K562 (cell line): ENCODE measurements at regions not wholly inside any gene's neighbourhood (a gene's known extent, or its start where the extent isn't known, plus 50 kb on each side); places are given as distances from the start of the nearest gene placed in this dataset.

ENCODE experiments used
- ATAC-seq: fragments of 200-7000 bp; cut with Tn5 transposase; 3 replicates; pipeline ENCODE4 v1.9.1; 2020; ENCODE audit warnings: moderate library complexity
- BruUV-seq: library from RNA; stranded (reverse); fragments of 400-500 nt; replicated peaks from 2 replicates; lab custom pipeline; 2021; lab: Mats Ljungman, UMichigan
- CTCF ChIA-PET: fragments of 300-600 bp; formaldehyde crosslinking; extraction: SDS; loops from one replicate; lab custom pipeline; 2021; ENCODE audit warnings: low intra/inter-chr PET ratio; lab: Yijun Ruan, JAX
- POLR2A ChIA-PET: fragments of 300-600, 350-650 bp; sonication (Branson Sonifier 250); formaldehyde crosslinking; extraction: SDS; loops from one replicate; lab custom pipeline; 2021; ENCODE audit warnings: antibody characterized with exemption, inconsistent platforms; lab: Yijun Ruan, JAX
- DNase-seq, 4 experiments: peaks; one replicate each; pipeline versions ENCODE4 v3.0.0 to v3.0.0-alpha.2; 2011 to 2018; ENCODE audit warnings: low spot score in 3 of 4, mixed read lengths in 3 of 4; ENCODE audit errors: extremely low read depth in 1 of 4
- FAIRE-seq: peaks from 2 replicates; lab custom pipeline; 2011; peaks lifted over from hg19 to GRCh38; lab: Jason Lieb, UNC
- H2AFZ ChIP-seq: 2 replicates; pipeline ENCODE4 v1.6.0; 2011; ENCODE audit warnings: low read depth, low read length, control low read depth, inconsistent platforms
- H3K27ac ChIP-seq: fragments of 200-600 bp; 3 replicates; pipeline ENCODE4 v1.8.0; 2011; ENCODE audit warnings: low read depth, mild to moderate bottlenecking, control low read depth, inconsistent platforms, low read length, moderate library complexity, mixed read lengths; ENCODE audit errors: extremely low read depth
- H3K27me3 ChIP-seq, 2 experiments: fragments of 300-600 bp in 1 of 2; 2 replicates in 1 of 2; 3 replicates in 1 of 2; pipeline versions ENCODE4 v1.6.0 to v1.8.0; 2011; ENCODE audit warnings: inconsistent platforms in 2 of 2, low read length in 2 of 2, mild to moderate bottlenecking in 1 of 2, mixed read lengths in 1 of 2, moderate library complexity in 1 of 2; ENCODE audit not compliant: control insufficient read depth in 2 of 2, insufficient read depth in 2 of 2
- H3K36me3 ChIP-seq: fragments of 300-600 bp; 3 replicates; pipeline ENCODE4 v1.8.0; 2011; ENCODE audit warnings: mild to moderate bottlenecking, low read length, inconsistent platforms; ENCODE audit not compliant: control insufficient read depth, insufficient read depth
- H3K4me1 ChIP-seq, 2 experiments: fragments of 200-600 bp in 1 of 2; replicated peaks in 1 of 2; 2 replicates in 1 of 2; 3 replicates in 1 of 2; pipeline versions ENCODE4 v1.5.1 to v1.8.0; 2011; ENCODE audit warnings: inconsistent platforms in 2 of 2, low read length in 2 of 2, mild to moderate bottlenecking in 1 of 2, mixed read lengths in 1 of 2, moderate library complexity in 1 of 2; ENCODE audit not compliant: control insufficient read depth in 2 of 2, insufficient read depth in 2 of 2
- H3K4me2 ChIP-seq: 2 replicates; pipeline ENCODE4 v1.6.1; 2011; ENCODE audit warnings: low read length, control low read depth, inconsistent platforms, mixed read lengths; ENCODE audit not compliant: insufficient read depth
- H3K4me3 ChIP-seq: fragments of 200-600 bp; sonication (generic), shearing (Covaris generic); 2 replicates; pipeline ENCODE4 v1.5.1; 2016; ENCODE audit warnings: control low read depth, inconsistent platforms
- H3K79me2 ChIP-seq: fragments of 200-600 bp; 3 replicates; pipeline ENCODE4 v1.8.0; 2011; ENCODE audit warnings: low read length, inconsistent platforms; ENCODE audit not compliant: control insufficient read depth, insufficient read depth
- H3K9ac ChIP-seq, 2 experiments: 2 replicates each; pipeline versions ENCODE4 v1.6.0 to v1.6.1; 2011; ENCODE audit warnings: low read depth in 2 of 2, low read length in 2 of 2, control low read depth in 1 of 2, inconsistent platforms in 1 of 2, mild to moderate bottlenecking in 1 of 2, mixed read lengths in 1 of 2; ENCODE audit not compliant: insufficient read depth in 1 of 2
- H3K9me1 ChIP-seq: one replicate; pipeline ENCODE4 v1.6.0; 2011; ENCODE audit warnings: inconsistent platforms, mild to moderate bottlenecking, low read length, moderate library complexity; ENCODE audit not compliant: control insufficient read depth, insufficient read depth
- H3K9me3 ChIP-seq: replicated peaks from 2 replicates; pipeline ENCODE4 v1.5.1; 2011; ENCODE audit warnings: low read depth, low read length, inconsistent platforms; ENCODE audit not compliant: control insufficient read depth, insufficient read depth
- H4K20me1 ChIP-seq: replicated peaks from 2 replicates; pipeline ENCODE4 v1.6.1; 2011; ENCODE audit warnings: low read length, inconsistent platforms, mixed read lengths; ENCODE audit not compliant: control insufficient read depth, insufficient read depth
- ATF4 ChIP-seq: fragments of 450-650 bp; formaldehyde crosslinking; IDR thresholded peaks from 2 replicates; pipeline ENCODE4 v1.4.0; 2022; ENCODE audit warnings: mild to moderate bottlenecking, moderate library complexity
- CBX1 ChIP-seq: sonication (generic); IDR thresholded peaks from 2 replicates; pipeline ENCODE4 v1.6.1; 2016; ENCODE audit warnings: antibody characterized with exemption, low read depth, mild to moderate bottlenecking
- ELF4 ChIP-seq: fragments of 450-650 bp; formaldehyde crosslinking; IDR thresholded peaks from 2 replicates; pipeline ENCODE4 v1.4.0; 2022; ENCODE audit warnings: missing genetic modification characterization
- FOXP4 ChIP-seq: sonication (generic); formaldehyde crosslinking; IDR thresholded peaks from 2 replicates; pipeline ENCODE4 v1.8.0; 2022; ENCODE audit warnings: mild to moderate bottlenecking, missing genetic modification reagents, borderline replicate concordance
- ILK ChIP-seq: fragments of 450-650 bp; IDR thresholded peaks from 2 replicates; pipeline ENCODE4 v1.6.1; 2016; ENCODE audit warnings: missing genetic modification characterization, low read depth, mild to moderate bottlenecking, missing compliant biosample characterization, moderate library complexity, borderline replicate concordance
- LCOR ChIP-seq: sonication (generic); formaldehyde crosslinking; IDR thresholded peaks from 2 replicates; pipeline ENCODE4 v1.8.0; 2022; ENCODE audit warnings: mild to moderate bottlenecking, missing genetic modification reagents
- MAFK ChIP-seq: IDR thresholded peaks from 2 replicates; pipeline ENCODE4 v1.6.1; 2011; ENCODE audit warnings: low read length, improper control_type of control experiment
- MXI1 ChIP-seq: IDR thresholded peaks from 2 replicates; pipeline ENCODE4 v1.6.1; 2011; ENCODE audit warnings: low read depth, mild to moderate bottlenecking, improper control_type of control experiment, low read length
- NR1H2 ChIP-seq: sonication (generic); formaldehyde crosslinking; IDR thresholded peaks from 2 replicates; pipeline ENCODE4 v1.4.0; 2020; ENCODE audit warnings: mild to moderate bottlenecking, missing genetic modification reagents
- NR4A1 ChIP-seq, 2 experiments: fragments of 250-450 bp in 1 of 2; fragments of 450-650 bp in 1 of 2; sonication (Bioruptor Pico) in 1 of 2; IDR thresholded peaks; 2 replicates each; pipeline versions ENCODE4 v1.4.0 to v1.6.1; 2016 to 2020; ENCODE audit warnings: mild to moderate bottlenecking in 2 of 2, missing compliant biosample characterization in 1 of 2, missing genetic modification characterization in 1 of 2, moderate library complexity in 1 of 2
- PHB2 ChIP-seq: fragments of 450-650 bp; IDR thresholded peaks from 2 replicates; pipeline ENCODE4 v1.6.1; 2017; ENCODE audit warnings: low read depth
- RFX7 ChIP-seq: fragments of 250-450 bp; sonication (Bioruptor Pico); IDR thresholded peaks from 2 replicates; pipeline ENCODE4 v1.5.1; 2021; ENCODE audit warnings: mild to moderate bottlenecking
- SRSF9 ChIP-seq: fragments of 200-400 bp; formaldehyde crosslinking; IDR thresholded peaks from 2 replicates; pipeline ENCODE4 v1.6.1; 2017; ENCODE audit warnings: low read depth, low read length, borderline replicate concordance
- TRIM24 ChIP-seq, 2 experiments: fragments of 450-650 bp; IDR thresholded peaks; 2 replicates each; pipeline ENCODE4 v1.6.1; 2016
- ZNF449 ChIP-seq: fragments of 250-450 bp; sonication (Bioruptor Pico); IDR thresholded peaks from 2 replicates; pipeline ENCODE4 v1.8.0; 2022; ENCODE audit warnings: moderate library complexity, mild to moderate bottlenecking, inconsistent platforms
- ZNF57 ChIP-seq: fragments of 450-650 bp; formaldehyde crosslinking; IDR thresholded peaks from 2 replicates; pipeline ENCODE4 v1.4.0; 2020; ENCODE audit warnings: mild to moderate bottlenecking, moderate library complexity
- ZNF696 ChIP-seq: fragments of 250-450 bp; sonication (Bioruptor Pico); conservative IDR thresholded peaks from 2 replicates; pipeline ENCODE4 v1.4.0; 2020; ENCODE audit warnings: mild to moderate bottlenecking, moderate library complexity
- ZNF766 ChIP-seq: fragments of 200-800 bp; sonication (Bioruptor generic); conservative IDR thresholded peaks from 2 replicates; pipeline ENCODE4 v1.6.1; 2016; ENCODE audit warnings: missing genetic modification characterization, missing compliant biosample characterization
- WGBS: fragments of 100-300 bp; shearing (Covaris generic); methylation state at CpG from one replicate; pipeline ENCODE4 v1.1.6; 2016; ENCODE audit warnings: low coverage, mixed read lengths; ENCODE audit not compliant: insufficient coverage; ENCODE audit errors: missing lambda C conversion rate; 5-methylcytosine and 5-hydroxymethylcytosine counted together
- in situ Hi-C: fragments of 300-500 bp; cut with MboI; formaldehyde crosslinking; loops from 4 replicates; pipeline ENCODE4 v1.15.0; 2018; ENCODE audit warnings: inconsistent platforms, mixed read lengths
- intact Hi-C: fragments of 100-400 bp; cut with micrococcal nuclease; formaldehyde crosslinking; loops from 2 replicates; pipeline ENCODE4 v1.14.2; 2022
- TF ChIP-seq, protein P1 (sequence below): fragments of 250-450 bp; sonication (Bioruptor Pico); IDR thresholded peaks from 2 replicates; pipeline ENCODE4 v1.5.0; 2020; ENCODE audit warnings: mild to moderate bottlenecking

- H3K4me1 ChIP-seq: no peaks in the 10 kb centered on the region
- ChIA-PET CTCF (no interaction called here), POLR2A (no interaction called here)
- no peaks in the 10 kb centered on the region for H3K27me3 ChIP-seq
- BruUV-seq: no TSS peak
- 0% methylated on average over 4 of the region's 4 CpGs for WGBS
- in situ Hi-C loops: no loop called here
- H3K79me2 ChIP-seq: no peaks in the 10 kb centered on the region
- intact Hi-C loops: no loop called here
- FAIRE-seq: no peak
- H3K4me3 ChIP-seq: no peak overlapping the region
- no peak for ATAC-seq
- H2AFZ ChIP-seq: no peak overlapping the region
- DNase-seq: no peak
- H3K9ac ChIP-seq: no peak overlapping the region
- H3K4me2 ChIP-seq: no peak overlapping the region
- H4K20me1 ChIP-seq: no peaks in the 10 kb centered on the region
- H3K36me3 ChIP-seq: no peaks in the 10 kb centered on the region
- H3K27ac ChIP-seq: no peak overlapping the region
- no peaks in the 10 kb centered on the region for H3K9me3 ChIP-seq
- H3K9me1 ChIP-seq: no peaks in the 10 kb centered on the region
- TF ChIP-seq, protein P1, sequence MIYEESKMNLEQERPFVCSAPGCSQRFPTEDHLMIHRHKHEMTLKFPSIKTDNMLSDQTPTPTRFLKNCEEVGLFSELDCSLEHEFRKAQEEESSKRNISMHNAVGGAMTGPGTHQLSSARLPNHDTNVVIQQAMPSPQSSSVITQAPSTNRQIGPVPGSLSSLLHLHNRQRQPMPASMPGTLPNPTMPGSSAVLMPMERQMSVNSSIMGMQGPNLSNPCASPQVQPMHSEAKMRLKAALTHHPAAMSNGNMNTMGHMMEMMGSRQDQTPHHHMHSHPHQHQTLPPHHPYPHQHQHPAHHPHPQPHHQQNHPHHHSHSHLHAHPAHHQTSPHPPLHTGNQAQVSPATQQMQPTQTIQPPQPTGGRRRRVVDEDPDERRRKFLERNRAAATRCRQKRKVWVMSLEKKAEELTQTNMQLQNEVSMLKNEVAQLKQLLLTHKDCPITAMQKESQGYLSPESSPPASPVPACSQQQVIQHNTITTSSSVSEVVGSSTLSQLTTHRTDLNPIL (CRISPR knock-in tag): no peak
- no peak for TF ChIP-seq CBX1
- TF ChIP-seq MXI1: no peak
- no peak for TF ChIP-seq SRSF9
- no peak for TF ChIP-seq PHB2
- TF ChIP-seq LCOR (CRISPR knock-in tag): no peak
- no peak for TF ChIP-seq NR4A1 (CRISPR knock-in tag; IDR thresholded peaks at IDR 0.05)
- no peak for TF ChIP-seq NR4A1 (tag; IDR thresholded peaks at IDR 0.05)
- TF ChIP-seq ZNF766 (CRISPR knock-in tag): no peak
- no peak for TF ChIP-seq ZNF57 (CRISPR knock-in tag)
- TF ChIP-seq FOXP4 (CRISPR knock-in tag): no peak
- TF ChIP-seq ELF4 (CRISPR knock-in tag): no peak
- TF ChIP-seq ATF4 (CRISPR knock-in tag): no peak
- no peak for TF ChIP-seq ILK (tag)
- no peak for TF ChIP-seq ZNF449 (CRISPR knock-in tag)
- no peak for TF ChIP-seq NR1H2 (CRISPR knock-in tag)
- no peak for TF ChIP-seq RFX7
- no peak for TF ChIP-seq MAFK
- TF ChIP-seq ZNF696 (CRISPR knock-in tag): no peak
- TF ChIP-seq TRIM24 (IDR thresholded peaks at IDR 0.05): no peak
Observed at GRCh38 chr20:10984294-10984693, 310.5 kb upstream of the JAG1 start.
